ENCODE measurements at regions not wholly inside any gene's neighbourhood (a gene's known extent, or its start where the extent isn't known, plus 50 kb on each side); places are given as distances from the start of the nearest gene placed in this dataset.

DNA sequence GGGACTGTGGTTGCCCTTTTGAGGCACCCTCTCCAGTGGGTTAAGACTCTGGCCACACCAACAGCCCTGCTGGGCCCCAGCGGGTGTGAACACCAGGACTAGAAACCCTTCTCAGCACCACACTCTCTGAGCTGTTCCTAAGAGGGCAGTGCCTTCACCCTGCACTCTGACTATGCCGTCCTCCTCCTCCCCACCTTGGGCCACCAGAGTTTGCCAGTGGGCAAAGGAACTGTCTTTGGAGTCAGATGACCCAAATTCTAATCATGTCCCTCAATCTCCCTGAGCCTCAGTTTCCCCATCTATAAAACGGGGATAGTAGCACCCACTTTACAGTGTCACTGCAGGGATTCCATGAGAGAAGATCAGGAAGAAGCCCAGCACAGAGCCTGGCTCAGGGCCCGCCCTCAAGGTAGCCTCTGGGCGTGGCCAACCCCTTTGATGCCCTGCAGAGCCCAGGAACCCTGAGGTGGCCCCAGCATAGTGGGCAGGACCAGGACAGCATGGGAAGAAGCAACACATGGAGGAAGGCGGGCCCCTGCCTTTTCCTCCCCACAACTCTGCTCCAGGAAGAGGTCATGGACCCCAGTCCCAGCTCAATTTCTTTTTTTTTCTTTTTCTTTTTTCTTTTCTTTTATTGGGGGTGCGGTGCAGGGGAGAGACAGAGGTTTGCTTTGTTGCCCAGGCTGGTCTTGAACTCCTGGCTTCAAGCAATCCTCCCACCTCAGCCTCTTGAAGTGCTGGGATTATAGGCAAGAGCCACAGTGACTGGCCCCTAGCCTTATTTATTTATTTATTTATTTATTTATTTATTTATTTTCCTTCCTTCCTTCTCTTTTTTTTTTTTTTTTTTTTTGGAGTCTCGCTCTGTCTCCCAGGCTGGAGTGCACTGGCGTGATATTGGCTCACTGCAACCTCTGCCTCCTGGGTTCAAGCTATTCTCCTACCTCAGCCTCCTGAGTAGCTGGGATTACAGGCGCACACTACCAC lies 115.7 kb upstream of the LINGO1 start:
- TF ChIP-seq GATA2 (IDR thresholded peaks at IDR 0.05; ENCODE audit: low read depth, low read length): no peak
- no peak for TF ChIP-seq GATA3 (IDR thresholded peaks at IDR 0.05; ENCODE audit: low read depth, low read length)

DNA sequence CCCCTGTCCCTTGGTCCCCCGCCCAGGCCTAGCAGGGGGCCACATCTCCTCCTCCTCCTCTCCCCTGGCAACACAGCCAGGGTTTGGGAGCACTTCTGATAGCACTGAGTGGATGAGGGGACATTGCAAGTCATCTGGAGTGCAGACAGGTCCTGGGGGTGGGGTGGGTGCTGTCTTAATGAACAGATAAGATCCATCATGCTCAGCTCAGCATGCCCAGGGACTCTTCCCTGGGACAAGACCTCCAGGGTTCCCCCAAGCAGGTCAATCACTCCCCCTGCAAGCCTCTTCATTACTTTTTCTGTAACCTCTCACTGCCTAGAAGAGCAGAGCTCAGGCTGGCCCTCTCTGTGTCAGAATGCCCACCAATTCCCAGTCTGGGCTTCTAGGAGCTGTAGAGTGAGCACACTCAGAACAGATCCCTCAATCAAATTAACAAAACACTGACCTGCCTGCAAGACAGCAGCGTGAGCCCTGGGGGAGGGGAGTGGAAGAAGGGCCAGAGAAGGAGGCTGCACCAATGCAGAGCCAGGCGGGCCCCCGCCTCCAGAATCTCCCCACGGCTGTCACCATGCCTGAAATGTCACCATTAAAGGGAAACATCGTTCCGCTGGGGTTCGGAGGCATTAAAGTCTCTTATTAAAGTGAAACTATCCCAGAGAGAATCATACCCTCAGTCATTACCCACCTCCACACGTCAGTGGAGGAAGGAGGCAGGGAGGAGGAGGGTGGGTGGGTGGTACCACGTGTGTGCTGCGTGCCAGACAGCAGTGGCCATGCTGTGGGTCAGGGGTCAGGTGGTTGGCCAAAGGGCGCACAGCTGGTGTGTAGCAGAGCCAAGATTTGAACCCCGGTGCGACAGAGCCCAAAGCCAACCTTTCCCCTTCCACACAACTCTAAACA lies 114.7 kb upstream of the LINGO1 start:
- TF ChIP-seq GATA3 (IDR thresholded peaks at IDR 0.05; ENCODE audit: low read depth, low read length) (no peak), GATA2 (IDR thresholded peaks at IDR 0.05; ENCODE audit: low read depth, low read length) (peak; percentile 57)

DNA sequence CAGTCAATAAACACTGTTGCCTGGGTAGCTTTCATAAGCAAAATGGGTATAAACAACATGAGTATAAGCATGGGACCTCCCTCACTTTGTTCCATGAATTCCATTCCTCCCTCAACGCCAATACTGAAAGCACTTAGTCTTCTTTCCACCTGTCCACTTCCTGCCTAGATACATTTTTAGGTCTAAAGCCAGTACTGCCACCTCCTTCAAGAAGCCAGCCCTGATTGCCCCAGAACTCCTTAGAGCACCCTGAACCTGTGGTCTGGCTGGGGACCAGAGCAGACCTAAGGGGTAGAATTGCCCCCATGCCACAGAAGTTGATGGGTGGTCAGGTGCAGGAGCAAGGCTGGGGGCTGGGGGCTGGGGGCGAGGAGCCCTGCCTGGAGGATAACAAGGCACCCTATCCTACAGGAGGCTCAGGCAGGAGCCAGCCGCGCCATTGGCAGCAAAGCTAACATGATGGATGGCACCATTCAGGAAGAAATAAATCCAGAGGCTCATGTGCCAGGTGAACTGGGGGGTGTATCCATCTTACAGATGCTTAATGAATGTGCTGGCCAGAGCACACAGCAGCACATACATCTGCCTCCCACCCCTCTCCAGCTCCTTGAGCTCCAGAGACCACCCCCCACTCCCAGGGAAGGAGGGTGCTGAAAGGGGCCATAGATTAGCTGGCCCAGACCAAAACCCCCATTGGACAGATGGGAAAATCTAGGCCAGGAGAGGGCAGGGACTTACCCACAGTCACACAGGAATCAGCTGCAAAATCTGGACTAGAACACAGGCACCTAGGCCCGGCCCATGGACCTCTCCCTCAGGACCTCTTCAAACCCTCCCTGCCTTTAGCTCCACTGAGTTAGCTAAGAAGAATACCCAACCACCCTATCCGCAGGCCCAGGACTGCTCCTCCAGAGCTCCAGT lies 113.8 kb upstream of the LINGO1 start:
- TF ChIP-seq GATA2 (IDR thresholded peaks at IDR 0.05; ENCODE audit: low read depth, low read length) (no peak), GATA3 (IDR thresholded peaks at IDR 0.05; ENCODE audit: low read depth, low read length) (no peak)

GRCh38 chr15:77744398-77744797 lies 111.7 kb upstream of the LINGO1 start:
- TF ChIP-seq GATA3 (IDR thresholded peaks at IDR 0.05; ENCODE audit: low read depth, low read length) (no peak), GATA2 (IDR thresholded peaks at IDR 0.05; ENCODE audit: low read depth, low read length) (no peak)

DNA sequence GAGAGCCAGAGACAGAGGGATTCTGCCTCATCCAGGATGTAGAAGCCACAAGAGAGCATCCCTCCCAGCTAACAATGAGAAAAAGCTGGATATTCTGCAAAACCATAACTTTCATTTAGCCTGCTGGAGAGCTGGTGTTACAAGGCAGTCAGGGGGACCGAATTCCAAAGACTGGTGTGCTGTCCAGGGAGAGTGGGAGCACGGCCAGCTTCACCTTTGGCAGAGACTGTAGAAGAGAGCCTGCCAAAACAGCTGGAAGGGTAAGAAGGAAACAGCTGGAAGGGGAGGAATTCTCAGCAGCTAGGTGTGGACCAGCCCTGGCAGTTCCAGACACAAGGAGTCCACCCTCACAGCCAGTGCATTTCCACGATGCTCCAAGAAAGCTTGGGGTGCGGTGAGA lies 109.9 kb upstream of the LINGO1 start:
- TF ChIP-seq GATA2 (IDR thresholded peaks at IDR 0.05; ENCODE audit: low read depth, low read length) (no peak), GATA3 (IDR thresholded peaks at IDR 0.05; ENCODE audit: low read depth, low read length) (no peak)

GRCh38 chr15:77742127-77742526 lies 109.4 kb upstream of the LINGO1 start:
- TF ChIP-seq GATA2 (IDR thresholded peaks at IDR 0.05; ENCODE audit: low read depth, low read length) (no peak), GATA3 (IDR thresholded peaks at IDR 0.05; ENCODE audit: low read depth, low read length) (no peak)

DNA sequence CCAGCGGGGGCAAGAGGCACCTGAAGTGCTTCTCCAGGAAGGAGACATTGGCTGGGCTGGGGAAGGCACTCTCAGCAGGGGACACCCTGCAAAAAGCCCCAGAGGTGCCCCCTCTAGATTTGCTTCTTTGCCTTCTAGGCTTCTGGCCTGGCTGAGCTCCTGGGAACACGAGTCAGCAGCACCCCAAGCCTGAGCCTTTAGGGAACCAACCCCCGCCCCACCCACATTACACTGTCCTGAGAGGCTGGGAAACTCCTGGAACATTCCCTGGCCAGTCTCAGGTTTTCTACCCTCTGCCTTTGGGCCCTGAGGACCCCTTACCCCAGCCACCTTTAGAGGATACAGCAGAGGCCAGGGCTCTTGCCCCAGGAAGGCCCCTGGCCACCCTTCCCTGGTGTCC lies 108.4 kb upstream of the LINGO1 start:
- TF ChIP-seq GATA3 (IDR thresholded peaks at IDR 0.05; ENCODE audit: low read depth, low read length): no peak
- TF ChIP-seq GATA2 (IDR thresholded peaks at IDR 0.05; ENCODE audit: low read depth, low read length): no peak

GRCh38 chr15:77739591-77740378 lies 107.1 kb upstream of the LINGO1 start:
- no peak for TF ChIP-seq GATA3 (IDR thresholded peaks at IDR 0.05; ENCODE audit: low read depth, low read length)
- no peak for TF ChIP-seq GATA2 (IDR thresholded peaks at IDR 0.05; ENCODE audit: low read depth, low read length)

DNA sequence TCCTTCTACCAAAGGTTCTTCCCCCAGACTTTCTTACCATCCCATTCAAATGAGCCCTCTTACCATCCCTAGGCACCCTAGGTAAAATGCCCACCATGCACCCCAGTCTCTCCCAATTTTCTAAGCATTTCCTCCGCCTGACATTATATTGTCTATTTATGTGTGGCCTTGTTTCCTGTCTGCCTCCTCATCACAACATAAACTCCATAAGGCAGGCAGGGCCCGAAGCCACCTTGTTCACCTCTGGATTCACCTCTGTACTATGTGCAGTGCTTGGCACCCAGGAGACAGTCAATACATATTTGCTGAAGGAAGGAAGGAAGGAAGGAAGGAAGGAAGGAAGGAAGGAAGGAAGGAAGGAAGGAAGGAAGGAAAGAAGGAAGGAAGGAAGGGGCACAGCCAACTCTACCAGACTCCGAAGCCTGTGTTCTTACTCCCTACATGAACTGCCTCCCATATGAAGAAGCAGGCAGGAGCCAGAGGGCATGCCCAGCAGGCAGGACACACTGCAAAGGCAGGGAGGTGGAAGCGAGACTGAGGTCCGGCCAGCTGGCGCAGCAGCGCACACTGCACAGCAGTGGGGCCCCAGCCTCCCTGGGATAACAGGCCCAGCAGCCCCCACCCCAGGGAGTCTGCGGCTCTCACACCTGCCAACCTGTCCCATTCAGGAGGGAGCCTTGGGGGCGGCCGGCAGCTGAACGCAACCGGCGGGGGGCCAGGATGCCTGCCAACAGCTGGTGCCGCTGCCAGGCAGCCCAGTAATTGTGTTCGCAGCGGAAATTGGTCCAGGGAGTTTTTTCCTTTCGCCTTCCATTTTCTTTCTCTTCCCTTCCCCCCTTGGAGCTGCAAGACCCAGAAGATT lies 106.0 kb upstream of the LINGO1 start:
- TF ChIP-seq GATA2 (IDR thresholded peaks at IDR 0.05; ENCODE audit: low read depth, low read length) (no peak), GATA3 (IDR thresholded peaks at IDR 0.05; ENCODE audit: low read depth, low read length) (no peak)

DNA sequence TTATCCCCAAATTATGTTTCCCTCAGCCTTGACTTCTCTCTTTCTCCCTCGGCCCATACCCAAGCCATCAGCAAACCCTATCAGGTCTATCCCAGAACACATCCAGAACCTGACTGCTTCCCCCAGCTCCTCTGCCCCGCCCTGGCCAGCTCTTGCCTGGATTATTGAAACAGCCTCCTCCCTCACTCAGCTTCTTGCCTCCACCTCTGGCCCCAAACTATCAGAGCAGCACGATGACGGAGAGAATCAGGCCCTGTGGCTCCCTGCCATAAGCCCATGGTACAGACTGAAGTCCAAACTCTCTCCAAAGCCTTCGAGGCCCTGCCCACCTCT lies 105.3 kb upstream of the LINGO1 start:
- TF ChIP-seq GATA2 (IDR thresholded peaks at IDR 0.05; ENCODE audit: low read depth, low read length) (no peak), GATA3 (IDR thresholded peaks at IDR 0.05; ENCODE audit: low read depth, low read length) (no peak)

GRCh38 chr15:77737238-77738037 lies 104.7 kb upstream of the LINGO1 start:
- no peak for TF ChIP-seq GATA3 (IDR thresholded peaks at IDR 0.05; ENCODE audit: low read depth, low read length)
- TF ChIP-seq GATA2 (IDR thresholded peaks at IDR 0.05; ENCODE audit: low read depth, low read length): no peak
